Panc1 (cell line): ENCODE measurements at regions not wholly inside any gene's neighbourhood (a gene's known extent, or its start where the extent isn't known, plus 50 kb on each side); places are given as distances from the start of the nearest gene placed in this dataset.

Source experiments
- ATAC-seq: fragments of 200-7000 bp; cut with Tn5 transposase; 2 replicates; pipeline ENCODE4 v1.9.1; 2020; ENCODE audit warnings: mild to moderate bottlenecking, moderate library complexity
- BruUV-seq: library from RNA; stranded (reverse); fragments of 400-500 nt; replicated peaks from 2 replicates; lab custom pipeline; 2021; lab: Mats Ljungman, UMichigan
- CTCF ChIA-PET: fragments of 300-600 bp; sonication (Branson Sonifier 250); formaldehyde crosslinking; loops from one replicate; lab custom pipeline; 2022; ENCODE audit warnings: antibody characterized with exemption; lab: Charles Lee
- POLR2A ChIA-PET: fragments of 300-600 bp; sonication (Branson Sonifier 250); formaldehyde crosslinking; loops from one replicate; lab custom pipeline; 2022; ENCODE audit warnings: antibody characterized with exemption; lab: Charles Lee
- DNase-seq: peaks from one replicate; pipeline ENCODE4 v3.0.0-alpha.2; 2010; ENCODE audit warnings: low read depth, low spot score
- H3K27ac ChIP-seq: 2 replicates; pipeline ENCODE4 v1.5.1; 2011; ENCODE audit warnings: mild to moderate bottlenecking, low read length, inconsistent platforms
- H3K27me3 ChIP-seq: fragments of 200-500 bp; sonication (Bioruptor generic); 2 replicates; pipeline ENCODE4 v1.6.0; 2014; ENCODE audit warnings: low read length, inconsistent platforms; ENCODE audit not compliant: control insufficient read depth, insufficient read depth
- H3K36me3 ChIP-seq: fragments of 200-500 bp; sonication (Bioruptor generic); 2 replicates; pipeline ENCODE4 v1.5.1; 2014; ENCODE audit warnings: inconsistent platforms, mild to moderate bottlenecking, low read length, moderate library complexity; ENCODE audit not compliant: control insufficient read depth, insufficient read depth
- H3K4me1 ChIP-seq: 2 replicates; pipeline ENCODE4 v1.5.1; 2011; ENCODE audit warnings: inconsistent platforms, mild to moderate bottlenecking, low read length, moderate library complexity; ENCODE audit not compliant: control insufficient read depth, insufficient read depth
- H3K4me3 ChIP-seq, 2 experiments: 2 replicates each; pipeline ENCODE4 v1.5.1; 2011 to 2012; ENCODE audit warnings: low read depth in 2 of 2, low read length in 2 of 2, mild to moderate bottlenecking in 2 of 2, inconsistent platforms in 1 of 2, moderate library complexity in 1 of 2
- H3K9me3 ChIP-seq: fragments of 200-500 bp; sonication (Bioruptor generic); 2 replicates; pipeline ENCODE4 v1.5.1; 2014; ENCODE audit warnings: low read depth, mild to moderate bottlenecking, inconsistent platforms, low read length, moderate library complexity; ENCODE audit not compliant: control insufficient read depth, insufficient read depth
- CTCF ChIP-seq: fragments of 450-650 bp; IDR thresholded peaks from 2 replicates; pipeline ENCODE4 v1.5.1; 2017; ENCODE audit warnings: mild to moderate bottlenecking
- POLR2AphosphoS5 ChIP-seq: IDR thresholded peaks from 2 replicates; pipeline ENCODE4 v1.6.1; 2012; ENCODE audit warnings: mild to moderate bottlenecking, low read depth, low read length, moderate library complexity
- REST ChIP-seq, 2 experiments: IDR thresholded peaks; 2 replicates each; pipeline ENCODE4 v1.6.1; 2011 to 2012; ENCODE audit warnings: low read depth in 2 of 2, control low read depth in 1 of 2, low read length in 1 of 2, mild to moderate bottlenecking in 1 of 2, moderate library complexity in 1 of 2; ENCODE audit not compliant: insufficient read depth in 1 of 2
- SIN3A ChIP-seq: IDR thresholded peaks from 2 replicates; pipeline ENCODE4 v1.6.1; 2012; ENCODE audit warnings: low read depth, mild to moderate bottlenecking, low read length, moderate library complexity, borderline replicate concordance; ENCODE audit not compliant: insufficient read depth
- TCF7L2 ChIP-seq: IDR thresholded peaks from 2 replicates; pipeline ENCODE4 v1.6.1; 2011; ENCODE audit warnings: mild to moderate bottlenecking, low read depth, low read length, inconsistent platforms
- in situ Hi-C: cut with HindIII; loops from 2 replicates; pipeline ENCODE4 v1.10.0; 2016; ENCODE audit warnings: low sequenced_read_pairs, low pct_unique_long_range_greater_than_20kb
- intact Hi-C: fragments of 100-400 bp; cut with micrococcal nuclease; formaldehyde crosslinking; loops from one replicate; pipeline ENCODE4 v1.10.0; 2022; ENCODE audit not compliant: unreplicated experiment

- no TSS peak for BruUV-seq
- H3K36me3 ChIP-seq = no peaks in the 10 kb centered on the region
- H3K27ac ChIP-seq = no peak overlapping the region
- no peak for ATAC-seq
- CTCF ChIA-PET = no interaction called here
- TF ChIP-seq POLR2AphosphoS5 (no peak), SIN3A (no peak), CTCF (no peak), TCF7L2 (no peak), REST (IDR thresholded peaks at IDR 0.05; ENCODE audit: insufficient read depth in 1 of 2, low read depth in 2 of 2, low read length in 1 of 2) (no peak)
- H3K9me3 ChIP-seq = no peaks in the 10 kb centered on the region
- no peak for DNase-seq
- no peak overlapping the region for H3K4me3 ChIP-seq
- POLR2A ChIA-PET = no interaction called here
- no peaks in the 10 kb centered on the region for H3K27me3 ChIP-seq
- no peaks in the 10 kb centered on the region for H3K4me1 ChIP-seq
- in situ Hi-C loops = no loop called here
- intact Hi-C loops = no loop called here
Observed at GRCh38 chr4:91904556-91904955, 399.2 kb upstream of the GRID2 start.

- in situ Hi-C loops (no loop called here), intact Hi-C loops (no loop called here)
- no peaks in the 10 kb centered on the region for H3K36me3 ChIP-seq
- ChIA-PET POLR2A (no interaction called here), CTCF (no interaction called here)
- no peak overlapping the region for H3K27ac ChIP-seq
- no peaks in the 10 kb centered on the region for H3K4me1 ChIP-seq
- no peak for TF ChIP-seq TCF7L2
- no peak for TF ChIP-seq SIN3A
- TF ChIP-seq REST (IDR thresholded peaks at IDR 0.05; ENCODE audit: insufficient read depth in 1 of 2, low read depth in 2 of 2, low read length in 1 of 2) = no peak
- no peak for TF ChIP-seq POLR2AphosphoS5
- TF ChIP-seq CTCF = no peak
- no peaks in the 10 kb centered on the region for H3K9me3 ChIP-seq
- no peaks in the 10 kb centered on the region for H3K27me3 ChIP-seq
- no TSS peak for BruUV-seq
- no peak for ATAC-seq
- no peak overlapping the region for H3K4me3 ChIP-seq
- DNase-seq = no peak
Observed at GRCh38 chr4:91909963-91910362, 393.8 kb upstream of the GRID2 start.
